ENCODE measurements at regions not wholly inside any gene's neighbourhood (a gene's known extent, or its start where the extent isn't known, plus 50 kb on each side); places are given as distances from the start of the nearest gene placed in this dataset.

- DNase-seq (ENCODE audit: low spot score) = no peak
- Histone ChIP-seq H3K4me1 (replicated peaks) (no peaks in the 10 kb centered on the region), H3K27ac (no peak overlapping the region), H3K36me3 (no peaks in the 10 kb centered on the region), H3K4me3 (no peak overlapping the region), H3K9me3 (no peaks in the 10 kb centered on the region), H3K27me3 (replicated peaks; ENCODE audit: insufficient read depth) (no peaks in the 10 kb centered on the region)
- intact Hi-C loops (cut with DNase I) = no loop called here
- no peak for TF ChIP-seq POLR2A (IDR thresholded peaks at IDR 0.05)
- no peak for TF ChIP-seq POLR2AphosphoS5 (IDR thresholded peaks at IDR 0.05)
- TF ChIP-seq, protein P1, sequence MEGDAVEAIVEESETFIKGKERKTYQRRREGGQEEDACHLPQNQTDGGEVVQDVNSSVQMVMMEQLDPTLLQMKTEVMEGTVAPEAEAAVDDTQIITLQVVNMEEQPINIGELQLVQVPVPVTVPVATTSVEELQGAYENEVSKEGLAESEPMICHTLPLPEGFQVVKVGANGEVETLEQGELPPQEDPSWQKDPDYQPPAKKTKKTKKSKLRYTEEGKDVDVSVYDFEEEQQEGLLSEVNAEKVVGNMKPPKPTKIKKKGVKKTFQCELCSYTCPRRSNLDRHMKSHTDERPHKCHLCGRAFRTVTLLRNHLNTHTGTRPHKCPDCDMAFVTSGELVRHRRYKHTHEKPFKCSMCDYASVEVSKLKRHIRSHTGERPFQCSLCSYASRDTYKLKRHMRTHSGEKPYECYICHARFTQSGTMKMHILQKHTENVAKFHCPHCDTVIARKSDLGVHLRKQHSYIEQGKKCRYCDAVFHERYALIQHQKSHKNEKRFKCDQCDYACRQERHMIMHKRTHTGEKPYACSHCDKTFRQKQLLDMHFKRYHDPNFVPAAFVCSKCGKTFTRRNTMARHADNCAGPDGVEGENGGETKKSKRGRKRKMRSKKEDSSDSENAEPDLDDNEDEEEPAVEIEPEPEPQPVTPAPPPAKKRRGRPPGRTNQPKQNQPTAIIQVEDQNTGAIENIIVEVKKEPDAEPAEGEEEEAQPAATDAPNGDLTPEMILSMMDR (IDR thresholded peaks at IDR 0.05) = no peak
Measured at GRCh38 chrY:20967828-20968227, 211.9 kb downstream of the RPS4Y2 start.

- Histone ChIP-seq H3K36me3 (no peaks in the 10 kb centered on the region), H3K4me1 (replicated peaks) (no peaks in the 10 kb centered on the region), H3K27me3 (replicated peaks; ENCODE audit: insufficient read depth) (no peaks in the 10 kb centered on the region), H3K27ac (no peak overlapping the region), H3K4me3 (no peak overlapping the region), H3K9me3 (no peaks in the 10 kb centered on the region)
- TF ChIP-seq POLR2AphosphoS5 (IDR thresholded peaks at IDR 0.05) (no peak), POLR2A (IDR thresholded peaks at IDR 0.05) (no peak)
- TF ChIP-seq, protein P1 (IDR thresholded peaks at IDR 0.05) = no peak
- no peak for DNase-seq (ENCODE audit: low spot score)
- 67% methylated on average over 1 of the region's 1 CpG for WGBS
- intact Hi-C loops (cut with DNase I) = no loop called here
Measured at GRCh38 chrY:20968237-20968636, 212.3 kb downstream of the RPS4Y2 start.

DNA sequence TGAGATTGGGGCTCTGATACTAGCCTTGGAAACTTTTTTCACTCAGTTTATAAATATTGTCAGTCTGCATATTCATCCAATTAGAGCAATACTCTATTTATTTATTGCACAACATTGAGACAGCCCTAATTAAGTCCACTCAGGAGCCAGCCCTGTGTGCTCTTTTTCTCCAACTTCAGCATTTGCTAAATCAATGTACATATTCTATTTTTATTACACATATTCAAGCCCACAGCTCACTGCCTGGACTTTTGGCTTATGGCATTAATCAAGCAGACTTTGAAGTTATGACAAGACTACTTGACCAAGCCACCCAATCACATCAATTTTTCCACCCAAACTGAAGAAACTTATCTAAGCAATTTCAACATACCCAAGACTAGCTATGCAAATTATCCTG is 215.5 kb downstream of the RPS4Y2 start:
- H3K9me3 ChIP-seq = no peaks in the 10 kb centered on the region
- no peak for DNase-seq (ENCODE audit: low spot score)
- no peaks in the 10 kb centered on the region for H3K36me3 ChIP-seq
- no peak overlapping the region for H3K4me3 ChIP-seq
- intact Hi-C loops (cut with DNase I) = no loop called here
- H3K27ac ChIP-seq = no peak overlapping the region
- TF ChIP-seq POLR2AphosphoS5 (IDR thresholded peaks at IDR 0.05) = no peak
- TF ChIP-seq, protein P1 (IDR thresholded peaks at IDR 0.05) = no peak
- no peak for TF ChIP-seq POLR2A (IDR thresholded peaks at IDR 0.05)
- H3K27me3 ChIP-seq (replicated peaks; ENCODE audit: insufficient read depth) = no peaks in the 10 kb centered on the region
- H3K4me1 ChIP-seq (replicated peaks) = no peaks in the 10 kb centered on the region

DNA sequence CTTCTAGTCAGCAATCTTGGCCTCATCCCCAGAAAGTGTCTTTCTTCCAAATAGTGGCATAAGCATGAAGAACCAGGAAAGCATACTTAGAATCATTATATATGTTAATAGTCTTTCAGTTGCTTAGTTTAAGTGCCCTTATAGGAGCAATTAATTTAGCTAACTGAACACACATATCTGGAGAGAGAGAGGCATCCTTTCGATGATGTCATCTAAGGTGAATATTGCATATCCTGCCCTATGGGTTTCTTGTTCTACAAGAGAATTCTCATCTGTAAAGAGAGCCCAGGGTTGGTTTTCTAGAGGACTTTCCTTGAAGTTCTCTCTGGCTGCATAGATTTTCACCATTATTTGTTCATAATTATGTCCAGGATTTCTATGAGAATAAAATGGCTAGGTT is 230.1 kb downstream of the RPS4Y2 start:
- H3K9me3 ChIP-seq = no peaks in the 10 kb centered on the region
- no peaks in the 10 kb centered on the region for H3K27me3 ChIP-seq (replicated peaks; ENCODE audit: insufficient read depth)
- TF ChIP-seq POLR2AphosphoS5 (IDR thresholded peaks at IDR 0.05) = no peak
- no peak for TF ChIP-seq POLR2A (IDR thresholded peaks at IDR 0.05)
- TF ChIP-seq, protein P1 (IDR thresholded peaks at IDR 0.05) = no peak
- no peaks in the 10 kb centered on the region for H3K4me1 ChIP-seq (replicated peaks)
- no peak overlapping the region for H3K27ac ChIP-seq
- WGBS = 64% methylated on average over 1 of the region's 1 CpG
- H3K4me3 ChIP-seq = no peak overlapping the region
- no peaks in the 10 kb centered on the region for H3K36me3 ChIP-seq
- no peak for DNase-seq (ENCODE audit: low spot score)
- intact Hi-C loops (cut with DNase I) = no loop called here

DNA sequence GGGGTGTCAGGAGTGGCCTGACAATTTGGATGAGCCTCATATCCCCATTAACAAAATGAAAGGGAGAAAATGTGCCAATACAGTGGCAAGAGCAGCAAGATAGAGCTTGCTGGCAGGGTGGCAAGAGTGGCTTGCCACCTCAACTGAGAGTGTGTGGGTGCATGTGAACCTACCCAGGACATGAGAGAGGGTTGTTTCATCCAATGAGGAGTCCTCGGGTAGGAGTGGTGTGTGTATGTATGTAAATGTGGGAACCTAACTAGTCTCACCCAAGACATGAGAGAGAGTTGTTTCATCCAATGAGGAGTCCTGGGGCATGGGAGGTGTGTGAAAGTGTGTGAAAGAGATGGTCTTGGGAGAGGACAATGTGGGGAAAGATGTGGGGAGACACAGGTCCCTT is 234.2 kb downstream of the RPS4Y2 start:
- Histone ChIP-seq H3K27me3 (replicated peaks; ENCODE audit: insufficient read depth) (no peaks in the 10 kb centered on the region), H3K4me3 (no peak overlapping the region), H3K27ac (no peak overlapping the region), H3K4me1 (replicated peaks) (no peaks in the 10 kb centered on the region), H3K36me3 (no peaks in the 10 kb centered on the region), H3K9me3 (no peaks in the 10 kb centered on the region)
- TF ChIP-seq POLR2A (IDR thresholded peaks at IDR 0.05) (no peak), POLR2AphosphoS5 (IDR thresholded peaks at IDR 0.05) (no peak)
- TF ChIP-seq, protein P1 (IDR thresholded peaks at IDR 0.05) = no peak
- 85% methylated on average over 1 of the region's 1 CpG for WGBS
- intact Hi-C loops (cut with DNase I) = no loop called here
- DNase-seq (ENCODE audit: low spot score) = no peak

Measured in prostate gland (tissue), 2 donors.